ENCODE measurements at regions not wholly inside any gene's neighbourhood (a gene's known extent, or its start where the extent isn't known, plus 50 kb on each side); places are given as distances from the start of the nearest gene placed in this dataset.

GRCh38 chr15:39106950-39107349, 473.9 kb upstream of the THBS1 start:
- H3K36me3 ChIP-seq (ENCODE audit: insufficient read depth, insufficient read length, low read length) = no peaks in the 10 kb centered on the region
- no peak overlapping the region for H3K4me3 ChIP-seq (ENCODE audit: insufficient read length, low read depth)
- H3K27me3 ChIP-seq (ENCODE audit: insufficient read depth, insufficient read length) = no peaks in the 10 kb centered on the region
- H3K9ac ChIP-seq (ENCODE audit: insufficient read length, low read depth) = no peak overlapping the region
- TF ChIP-seq SUZ12 (IDR thresholded peaks at IDR 0.05; ENCODE audit: extremely low read depth, insufficient read depth, insufficient read length) (no peak), YY1 (IDR thresholded peaks at IDR 0.05; ENCODE audit: insufficient read depth, insufficient read length) (no peak), ZNF274 (IDR thresholded peaks at IDR 0.05; ENCODE audit: low read depth, low read length) (no peak)
- no peak for DNase-seq (ENCODE audit: low read depth, low spot score)
- H3K4me1 ChIP-seq (ENCODE audit: insufficient read depth, insufficient read length) = no peaks in the 10 kb centered on the region
- H3K9me3 ChIP-seq (ENCODE audit: insufficient read depth, low read length) = no peaks in the 10 kb centered on the region

GRCh38 chr15:39108021-39108420, 472.9 kb upstream of the THBS1 start:
- Histone ChIP-seq H3K27me3 (ENCODE audit: insufficient read depth, insufficient read length) (no peaks in the 10 kb centered on the region), H3K36me3 (ENCODE audit: insufficient read depth, insufficient read length, low read length) (no peaks in the 10 kb centered on the region), H3K4me1 (ENCODE audit: insufficient read depth, insufficient read length) (no peaks in the 10 kb centered on the region), H3K4me3 (ENCODE audit: insufficient read length, low read depth) (no peak overlapping the region), H3K9me3 (ENCODE audit: insufficient read depth, low read length) (no peaks in the 10 kb centered on the region), H3K9ac (ENCODE audit: insufficient read length, low read depth) (no peak overlapping the region)
- TF ChIP-seq YY1 (IDR thresholded peaks at IDR 0.05; ENCODE audit: insufficient read depth, insufficient read length) (no peak), ZNF274 (IDR thresholded peaks at IDR 0.05; ENCODE audit: low read depth, low read length) (no peak), SUZ12 (IDR thresholded peaks at IDR 0.05; ENCODE audit: extremely low read depth, insufficient read depth, insufficient read length) (no peak)
- no peak for DNase-seq (ENCODE audit: low read depth, low spot score)

- DNase-seq (ENCODE audit: low read depth, low spot score) = no peak
- Histone ChIP-seq H3K27me3 (ENCODE audit: insufficient read depth, insufficient read length) (no peaks in the 10 kb centered on the region), H3K9ac (ENCODE audit: insufficient read length, low read depth) (no peak overlapping the region), H3K4me3 (ENCODE audit: insufficient read length, low read depth) (no peak overlapping the region), H3K4me1 (ENCODE audit: insufficient read depth, insufficient read length) (no peaks in the 10 kb centered on the region), H3K36me3 (ENCODE audit: insufficient read depth, insufficient read length, low read length) (no peaks in the 10 kb centered on the region), H3K9me3 (ENCODE audit: insufficient read depth, low read length) (no peaks in the 10 kb centered on the region)
- TF ChIP-seq YY1 (IDR thresholded peaks at IDR 0.05; ENCODE audit: insufficient read depth, insufficient read length) = no peak
- TF ChIP-seq SUZ12 (IDR thresholded peaks at IDR 0.05; ENCODE audit: extremely low read depth, insufficient read depth, insufficient read length) = no peak
- TF ChIP-seq ZNF274 (IDR thresholded peaks at IDR 0.05; ENCODE audit: low read depth, low read length) = no peak
Measured at GRCh38 chr15:39110336-39110735, 470.5 kb upstream of the THBS1 start.

- Histone ChIP-seq H3K4me3 (ENCODE audit: insufficient read length, low read depth) (no peak overlapping the region), H3K4me1 (ENCODE audit: insufficient read depth, insufficient read length) (no peaks in the 10 kb centered on the region), H3K36me3 (ENCODE audit: insufficient read depth, insufficient read length, low read length) (no peaks in the 10 kb centered on the region), H3K9me3 (ENCODE audit: insufficient read depth, low read length) (no peaks in the 10 kb centered on the region), H3K27me3 (ENCODE audit: insufficient read depth, insufficient read length) (no peaks in the 10 kb centered on the region), H3K9ac (ENCODE audit: insufficient read length, low read depth) (no peak overlapping the region)
- TF ChIP-seq ZNF274 (IDR thresholded peaks at IDR 0.05; ENCODE audit: low read depth, low read length) (no peak), SUZ12 (IDR thresholded peaks at IDR 0.05; ENCODE audit: extremely low read depth, insufficient read depth, insufficient read length) (no peak), YY1 (IDR thresholded peaks at IDR 0.05; ENCODE audit: insufficient read depth, insufficient read length) (no peak)
- no peak for DNase-seq (ENCODE audit: low read depth, low spot score)
Measured at GRCh38 chr15:39110746-39111145, 470.1 kb upstream of the THBS1 start.

DNA sequence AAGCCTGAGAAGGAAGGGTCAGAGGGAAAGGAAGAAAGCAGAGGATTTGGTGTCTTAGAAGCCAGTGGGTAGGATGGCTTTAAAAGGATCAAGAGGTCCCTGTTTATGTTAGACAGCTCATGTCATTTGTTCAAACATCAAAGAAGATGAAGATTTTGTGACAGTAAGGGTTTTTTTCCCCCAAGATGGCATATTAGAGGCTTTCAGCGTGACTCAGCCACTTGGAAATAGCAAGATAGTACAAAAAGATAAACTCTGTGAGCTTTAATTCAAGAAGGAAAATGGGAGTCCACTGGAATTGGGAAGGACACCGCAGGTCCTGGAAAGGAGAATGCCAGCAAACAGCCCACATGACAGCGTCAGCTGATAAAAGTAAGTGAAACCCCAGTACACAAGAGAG, 467.1 kb upstream of the THBS1 start:
- no peak for DNase-seq (ENCODE audit: low read depth, low spot score)

DNA sequence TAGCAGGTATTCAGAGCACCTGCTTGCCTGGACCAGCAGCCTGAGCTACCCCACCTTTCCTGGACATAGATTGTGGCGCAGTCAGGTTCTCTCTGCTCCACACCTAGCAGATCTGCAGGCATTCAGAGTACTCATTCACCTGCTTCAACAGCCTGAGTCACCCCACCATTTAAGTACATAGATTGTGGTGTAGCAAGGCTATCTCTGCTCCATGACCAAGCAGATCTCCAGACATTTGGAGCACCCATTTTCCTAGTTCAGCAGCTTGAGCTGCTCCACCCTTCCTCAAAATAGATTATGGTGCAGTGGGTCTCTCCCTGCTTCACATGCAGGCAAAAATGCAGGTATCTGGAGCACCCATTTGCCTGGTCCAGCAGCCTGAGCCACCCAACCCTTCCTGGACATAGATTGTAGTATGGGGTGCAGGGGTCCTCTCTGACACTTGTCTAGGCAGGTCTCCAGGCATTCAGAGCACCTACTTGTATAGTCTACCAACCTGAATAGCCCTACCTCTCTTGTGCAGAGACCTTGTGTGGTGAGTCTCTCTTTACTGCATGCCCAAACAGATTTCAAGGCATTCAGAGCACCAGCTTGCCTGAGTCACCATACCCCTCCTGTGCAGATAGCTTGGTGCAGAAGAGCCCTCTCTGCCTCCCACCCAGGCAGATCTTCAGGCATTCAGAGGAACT, 466.0 kb upstream of the THBS1 start:
- no peak overlapping the region for H3K4me3 ChIP-seq (ENCODE audit: insufficient read length, low read depth)
- H3K27me3 ChIP-seq (ENCODE audit: insufficient read depth, insufficient read length) = no peaks in the 10 kb centered on the region
- no peaks in the 10 kb centered on the region for H3K36me3 ChIP-seq (ENCODE audit: insufficient read depth, insufficient read length, low read length)
- no peak for DNase-seq (ENCODE audit: low read depth, low spot score)
- H3K9me3 ChIP-seq (ENCODE audit: insufficient read depth, low read length) = no peaks in the 10 kb centered on the region
- H3K4me1 ChIP-seq (ENCODE audit: insufficient read depth, insufficient read length) = no peaks in the 10 kb centered on the region
- TF ChIP-seq SUZ12 (IDR thresholded peaks at IDR 0.05; ENCODE audit: extremely low read depth, insufficient read depth, insufficient read length) (no peak), YY1 (IDR thresholded peaks at IDR 0.05; ENCODE audit: insufficient read depth, insufficient read length) (no peak), ZNF274 (IDR thresholded peaks at IDR 0.05; ENCODE audit: low read depth, low read length) (no peak)
- H3K9ac ChIP-seq (ENCODE audit: insufficient read length, low read depth) = no peak overlapping the region

More for the DNA sequence above, 467.1 kb upstream of the THBS1 start:
- H3K4me3 ChIP-seq (ENCODE audit: insufficient read length, low read depth) = no peak overlapping the region
- no peaks in the 10 kb centered on the region for H3K4me1 ChIP-seq (ENCODE audit: insufficient read depth, insufficient read length)
- H3K27me3 ChIP-seq (ENCODE audit: insufficient read depth, insufficient read length) = no peaks in the 10 kb centered on the region
- no peaks in the 10 kb centered on the region for H3K36me3 ChIP-seq (ENCODE audit: insufficient read depth, insufficient read length, low read length)
- no peaks in the 10 kb centered on the region for H3K9me3 ChIP-seq (ENCODE audit: insufficient read depth, low read length)
- TF ChIP-seq YY1 (IDR thresholded peaks at IDR 0.05; ENCODE audit: insufficient read depth, insufficient read length) (no peak), ZNF274 (IDR thresholded peaks at IDR 0.05; ENCODE audit: low read depth, low read length) (no peak), SUZ12 (IDR thresholded peaks at IDR 0.05; ENCODE audit: extremely low read depth, insufficient read depth, insufficient read length) (no peak)
- no peak overlapping the region for H3K9ac ChIP-seq (ENCODE audit: insufficient read length, low read depth)

DNA sequence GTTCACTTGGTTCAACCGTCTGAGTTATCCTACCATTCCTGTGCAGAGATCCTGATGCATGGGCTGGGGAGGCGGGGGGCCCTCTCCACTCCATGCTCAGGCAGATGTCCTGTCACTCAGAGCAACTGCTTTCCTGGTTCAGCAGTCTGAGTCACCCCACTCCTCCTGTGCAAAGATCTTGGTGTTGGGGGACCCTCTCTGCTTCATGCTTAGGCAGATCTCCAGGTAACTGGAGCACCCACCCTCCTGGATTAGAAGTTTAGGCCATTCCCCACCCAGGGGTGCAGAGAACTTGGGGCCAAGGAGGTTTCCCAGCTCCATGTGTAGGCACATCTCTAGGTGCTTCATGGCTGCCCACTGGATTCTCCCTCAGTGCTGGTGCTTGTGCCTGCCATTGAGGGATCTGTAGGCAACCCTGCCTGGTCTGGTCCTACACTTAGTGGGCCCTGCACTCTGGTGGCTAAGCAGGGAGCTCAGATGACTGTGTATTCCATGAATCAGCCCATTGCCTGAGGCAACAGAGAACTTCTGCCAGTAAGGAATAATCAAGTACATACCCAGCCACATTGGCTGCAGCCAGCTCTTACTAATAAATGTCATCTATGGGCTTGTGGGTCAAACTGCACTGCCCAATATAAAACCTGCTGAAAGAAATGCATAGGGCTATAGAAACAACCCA, 465.4 kb upstream of the THBS1 start:
- Histone ChIP-seq H3K4me3 (ENCODE audit: insufficient read length, low read depth) (no peak overlapping the region), H3K4me1 (ENCODE audit: insufficient read depth, insufficient read length) (no peaks in the 10 kb centered on the region), H3K27me3 (ENCODE audit: insufficient read depth, insufficient read length) (no peaks in the 10 kb centered on the region), H3K9ac (ENCODE audit: insufficient read length, low read depth) (no peak overlapping the region), H3K9me3 (ENCODE audit: insufficient read depth, low read length) (no peaks in the 10 kb centered on the region), H3K36me3 (ENCODE audit: insufficient read depth, insufficient read length, low read length) (no peaks in the 10 kb centered on the region)
- DNase-seq (ENCODE audit: low read depth, low spot score) = no peak
- TF ChIP-seq ZNF274 (IDR thresholded peaks at IDR 0.05; ENCODE audit: low read depth, low read length) = no peak
- TF ChIP-seq SUZ12 (IDR thresholded peaks at IDR 0.05; ENCODE audit: extremely low read depth, insufficient read depth, insufficient read length) = no peak
- no peak for TF ChIP-seq YY1 (IDR thresholded peaks at IDR 0.05; ENCODE audit: insufficient read depth, insufficient read length)
